Upper lobe of left lung (tissue), 6 donors: ENCODE measurements at regions not wholly inside any gene's neighbourhood (a gene's known extent, or its start where the extent isn't known, plus 50 kb on each side); places are given as distances from the start of the nearest gene placed in this dataset.
A peak's percentile ranks its signal among the peaks of the same experiment; 100 is the strongest.

Experiments used
- ATAC-seq, 2 donors: fragments of 200-7000 bp; cut with Tn5 transposase; one replicate each; pipeline ENCODE4 v1.9.1; 2022; ENCODE audit warnings: mild to moderate bottlenecking in 2 of 2, moderate library complexity in 2 of 2; ENCODE audit not compliant: low FRiP score in 2 of 2
- DNase-seq, 2 donors: peaks; one replicate each; pipeline ENCODE4 v3.0.0-alpha.2; 2019 to 2020
- H3K27ac ChIP-seq, 4 donors: fragments of 200-600 bp; sonication (generic); one replicate each; pipeline ENCODE4 v1.5.1; 2016 to 2019
- H3K27me3 ChIP-seq, 4 donors: fragments of 200-600 bp; sonication (generic); one replicate each; pipeline ENCODE4 v1.5.1; 2017 to 2019
- H3K36me3 ChIP-seq, 4 donors: fragments of 200-600 bp; sonication (generic); one replicate each; pipeline ENCODE4 v1.5.1; 2016 to 2019
- H3K4me1 ChIP-seq, 4 donors: fragments of 200-600 bp; sonication (generic); one replicate each; pipeline ENCODE4 v1.5.1; 2018 to 2019
- H3K4me3 ChIP-seq, 4 donors: fragments of 200-600 bp; sonication (generic); one replicate each; pipeline ENCODE4 v1.5.1; 2017 to 2019; ENCODE audit warnings: mild to moderate bottlenecking in 2 of 4, moderate library complexity in 1 of 4
- H3K9me3 ChIP-seq, 4 donors: fragments of 200-600 bp; sonication (generic); one replicate each; pipeline ENCODE4 v1.5.1; 2018 to 2019
- CTCF ChIP-seq, 6 experiments: fragments of 450-650 bp in 4 of 6; fragments of 200-600 bp in 2 of 6; sonication (generic) in 2 of 6; IDR thresholded peaks; one replicate each; pipeline ENCODE4 v1.5.1; 2016 to 2019; ENCODE audit warnings: antibody characterized with exemption in 6 of 6
- EP300 ChIP-seq, 4 donors: sonication (generic); formaldehyde crosslinking; IDR thresholded peaks; one replicate each; pipeline ENCODE4 v1.5.1; 2017; ENCODE audit warnings: antibody characterized with exemption in 4 of 4, control low read depth in 2 of 4
- POLR2A ChIP-seq, 4 donors: fragments of 450-650 bp; IDR thresholded peaks; one replicate each; pipeline ENCODE4 v1.5.1; 2016 to 2017; ENCODE audit warnings: antibody characterized with exemption in 4 of 4, mild to moderate bottlenecking in 2 of 4
- POLR2AphosphoS5 ChIP-seq, 2 donors: sonication (generic); formaldehyde crosslinking; IDR thresholded peaks; one replicate each; pipeline ENCODE4 v1.5.1; 2017; ENCODE audit warnings: antibody characterized with exemption in 2 of 2
- WGBS, 2 donors: methylation state at CpG; one replicate each; pipeline ENCODE4 v1.1.5; 2017 to 2018; 5-methylcytosine and 5-hydroxymethylcytosine counted together
- donor health status: DM: no; HTN: no; CAD: no; lungs with moderate emphysema.
- donor health status: DM: no; HTN: yes; CAD: no; lungs with severe emphysema.

DNA sequence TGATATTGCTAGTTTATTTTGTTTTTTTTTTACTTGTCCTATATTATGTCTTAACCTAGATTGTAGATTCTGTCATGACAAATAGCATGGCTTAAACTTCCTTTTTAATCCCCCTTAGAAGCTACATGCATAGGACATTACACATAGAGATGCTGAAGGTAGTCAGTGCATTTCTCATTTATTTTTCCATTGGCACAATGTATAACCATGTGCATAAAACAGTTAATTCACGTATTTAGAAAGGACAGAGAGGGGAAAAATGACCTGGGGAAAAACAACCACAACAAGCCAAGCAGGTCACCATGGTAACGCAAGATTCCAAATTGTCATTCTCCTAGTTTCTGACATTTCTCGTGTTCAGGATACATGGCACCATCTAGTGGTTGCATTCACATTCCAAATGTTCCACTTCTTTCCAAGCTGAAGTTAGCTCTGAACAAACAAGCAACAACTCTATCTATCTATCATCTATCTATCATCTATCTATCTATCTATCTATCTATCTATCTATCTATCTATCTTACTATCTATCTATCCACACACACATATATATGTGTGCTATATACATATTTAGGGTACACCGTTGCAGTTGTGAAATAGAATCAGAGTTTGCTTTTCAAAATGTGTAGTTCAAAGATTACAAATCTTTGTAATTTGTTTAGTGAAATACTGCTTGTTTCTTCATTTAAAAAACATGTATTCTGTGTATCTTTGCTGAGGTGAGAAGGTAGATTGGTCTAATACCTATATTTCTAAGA, 487.2 kb upstream of the ST8SIA4 start:
- Histone ChIP-seq H3K9me3 (no peaks in the 10 kb centered on the region), H3K36me3 (no peaks in the 10 kb centered on the region), H3K4me1 (no peaks in the 10 kb centered on the region), H3K27ac (no peak overlapping the region), H3K4me3 (no peak overlapping the region), H3K27me3 (no peaks in the 10 kb centered on the region)
- no peak for DNase-seq
- no peak for ATAC-seq
- 24 to 25% methylated on average over 4 of the region's 4 CpGs for WGBS, 2 donors
- no peak for TF ChIP-seq POLR2A (IDR thresholded peaks at IDR 0.05)
- peak in 5 of 6 experiments; percentile 17 to 49 (median 44) for TF ChIP-seq CTCF (IDR thresholded peaks at IDR 0.05)
- TF ChIP-seq EP300 (IDR thresholded peaks at IDR 0.05), result no peak
- TF ChIP-seq POLR2AphosphoS5 (IDR thresholded peaks at IDR 0.05), result no peak

- TF ChIP-seq POLR2A (IDR thresholded peaks at IDR 0.05) (no peak), POLR2AphosphoS5 (IDR thresholded peaks at IDR 0.05) (no peak), EP300 (IDR thresholded peaks at IDR 0.05) (no peak), CTCF (IDR thresholded peaks at IDR 0.05) (no peak)
- Histone ChIP-seq H3K36me3 (no peaks in the 10 kb centered on the region), H3K4me1 (no peaks in the 10 kb centered on the region), H3K27me3 (no peaks in the 10 kb centered on the region), H3K4me3 (no peak overlapping the region), H3K9me3 (no peaks in the 10 kb centered on the region), H3K27ac (no peak overlapping the region)
- WGBS, 2 donors, result 91 to 98% methylated on average over 1 of the region's 1 CpG
- no peak for ATAC-seq
- DNase-seq, result no peak
Measured at GRCh38 chr5:101385276-101385675, 482.2 kb upstream of the ST8SIA4 start.

- WGBS, 2 donors, result 62 to 64% methylated on average over 8 of the region's 8 CpGs
- Histone ChIP-seq H3K4me1 (no peaks in the 10 kb centered on the region), H3K27ac (no peak overlapping the region), H3K36me3 (no peaks in the 10 kb centered on the region), H3K9me3 (no peaks in the 10 kb centered on the region), H3K27me3 (no peaks in the 10 kb centered on the region), H3K4me3 (no peak overlapping the region)
- no peak for DNase-seq
- TF ChIP-seq EP300 (IDR thresholded peaks at IDR 0.05) (no peak), POLR2AphosphoS5 (IDR thresholded peaks at IDR 0.05) (no peak), CTCF (IDR thresholded peaks at IDR 0.05) (no peak), POLR2A (IDR thresholded peaks at IDR 0.05) (no peak)
- ATAC-seq, result no peak
Measured at GRCh38 chr5:101370181-101370580, 467.1 kb upstream of the ST8SIA4 start.

GRCh38 chr5:101364469-101364868, 461.4 kb upstream of the ST8SIA4 start:
- no peak overlapping the region for H3K4me3 ChIP-seq
- TF ChIP-seq EP300 (IDR thresholded peaks at IDR 0.05) (no peak), POLR2A (IDR thresholded peaks at IDR 0.05) (no peak), POLR2AphosphoS5 (IDR thresholded peaks at IDR 0.05) (no peak), CTCF (IDR thresholded peaks at IDR 0.05) (no peak)
- no peak for ATAC-seq
- no peak for DNase-seq
- no peaks in the 10 kb centered on the region for H3K27me3 ChIP-seq
- H3K4me1 ChIP-seq, result no peaks in the 10 kb centered on the region
- H3K9me3 ChIP-seq, result no peaks in the 10 kb centered on the region
- 39 to 43% methylated on average over 4 of the region's 4 CpGs for WGBS, 2 donors
- no peaks in the 10 kb centered on the region for H3K36me3 ChIP-seq
- no peak overlapping the region for H3K27ac ChIP-seq

DNA sequence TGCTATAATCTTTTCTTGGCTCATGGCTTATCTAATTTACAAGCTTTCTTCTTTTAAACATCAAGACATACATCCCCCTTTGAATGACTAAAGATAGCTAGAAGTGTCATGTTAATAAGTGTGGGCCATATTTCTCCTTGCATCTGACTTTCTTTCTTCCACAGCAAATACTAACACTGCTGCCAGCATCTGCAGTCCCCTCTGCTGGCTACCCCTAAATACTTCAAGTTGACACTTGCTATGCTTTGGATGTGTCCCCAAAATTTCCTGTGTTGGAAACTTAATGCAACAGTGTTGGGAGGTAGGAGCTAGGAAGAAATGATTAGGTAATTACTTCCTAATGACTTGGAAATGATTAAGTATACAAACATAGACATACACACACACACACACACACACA, 459.0 kb upstream of the ST8SIA4 start:
- no peaks in the 10 kb centered on the region for H3K27me3 ChIP-seq
- DNase-seq, result no peak
- ATAC-seq, result no peak
- H3K9me3 ChIP-seq, result no peaks in the 10 kb centered on the region
- H3K4me1 ChIP-seq, result no peaks in the 10 kb centered on the region
- no peaks in the 10 kb centered on the region for H3K36me3 ChIP-seq
- no peak overlapping the region for H3K27ac ChIP-seq
- TF ChIP-seq POLR2A (IDR thresholded peaks at IDR 0.05) (no peak), POLR2AphosphoS5 (IDR thresholded peaks at IDR 0.05) (no peak), EP300 (IDR thresholded peaks at IDR 0.05) (no peak), CTCF (IDR thresholded peaks at IDR 0.05) (no peak)
- no peak overlapping the region for H3K4me3 ChIP-seq
